HG02884 (cell line): ENCODE measurements at regions not wholly inside any gene's neighbourhood (a gene's known extent, or its start where the extent isn't known, plus 50 kb on each side); places are given as distances from the start of the nearest gene placed in this dataset.

ENCODE experiments used
- ATAC-seq: cut with Tn5 transposase; IDR thresholded peaks from one replicate; pipeline ENCODE4 v1.9.1; 2021; ENCODE audit warnings: mild to moderate bottlenecking, moderate library complexity; ENCODE audit not compliant: unreplicated experiment

DNA sequence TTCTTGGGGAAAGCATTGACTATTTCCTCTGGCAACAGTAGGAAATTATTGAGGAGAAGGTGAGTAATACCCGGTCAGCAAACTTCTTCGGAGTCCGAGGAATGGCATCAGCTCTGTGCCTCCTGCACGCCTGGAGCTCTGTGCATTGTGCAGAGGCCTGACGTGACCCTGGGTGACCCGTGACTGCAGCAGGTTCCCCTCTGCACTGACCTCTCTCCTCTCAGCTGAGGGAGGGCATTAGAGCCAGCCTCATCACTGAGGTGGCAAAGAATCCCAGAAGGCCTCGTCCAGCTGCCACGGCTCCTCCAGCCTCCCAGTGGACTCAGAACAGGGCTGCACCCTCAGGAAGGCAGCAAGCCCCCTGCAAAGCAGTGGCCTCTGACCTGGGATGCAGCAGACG is 502.9 kb downstream of the CD83 start:
- ATAC-seq = no peak

- ATAC-seq = no peak
Observed at GRCh38 chr6:14621518-14621917, 503.9 kb downstream of the CD83 start.

DNA sequence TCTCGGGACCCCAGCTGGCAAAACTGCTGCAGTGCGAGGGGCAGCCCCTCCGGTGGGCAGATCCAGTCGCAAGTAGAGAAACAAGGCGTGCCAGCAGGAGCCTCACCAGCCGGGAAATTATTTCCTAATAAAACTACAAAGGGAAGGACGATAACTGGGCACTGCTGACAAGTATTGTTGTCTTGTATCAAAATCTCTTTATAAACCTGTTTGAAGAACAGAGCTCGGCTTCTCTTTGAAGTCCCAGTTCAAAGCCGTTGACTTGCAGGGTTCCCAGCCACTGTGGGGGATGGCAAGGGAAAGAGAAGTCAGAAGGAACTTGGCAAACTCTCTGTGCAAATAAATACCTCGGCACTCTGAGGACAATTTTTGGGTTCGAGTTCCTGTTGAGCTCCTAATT is 504.5 kb downstream of the CD83 start:
- ATAC-seq = no peak

DNA sequence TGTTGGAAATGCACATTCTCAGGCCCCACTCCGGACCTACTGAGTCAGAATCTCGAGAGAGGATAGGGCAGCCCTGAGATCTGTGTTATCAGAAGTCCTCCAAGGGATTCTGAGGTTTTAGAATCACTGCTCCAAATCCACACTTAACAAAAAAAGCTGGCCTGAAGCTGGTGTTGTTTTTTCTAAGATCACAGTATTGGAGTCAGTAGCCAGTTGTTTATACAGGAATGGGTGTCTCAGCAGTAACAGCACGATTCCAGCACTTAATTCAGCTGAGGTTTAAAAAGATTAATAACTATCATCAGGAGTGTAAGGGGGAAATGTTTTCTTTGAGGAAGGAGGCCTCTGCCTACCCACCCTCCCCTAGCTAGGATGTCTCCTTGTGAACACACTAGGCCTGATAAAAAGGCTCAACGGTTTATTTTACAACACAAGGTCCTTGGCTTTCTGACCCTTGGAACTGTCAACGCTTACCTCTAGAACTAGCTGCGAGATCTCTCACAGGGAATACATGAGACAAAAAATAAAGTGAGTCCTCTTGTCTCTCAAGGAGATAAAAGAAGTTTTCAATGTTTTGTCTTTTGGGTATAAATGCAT is 505.4 kb downstream of the CD83 start:
- ATAC-seq = no peak

- ATAC-seq = no peak
Observed at GRCh38 chr6:14625173-14625895, 507.8 kb downstream of the CD83 start.

GRCh38 chr6:14626556-14626955 is 509.0 kb downstream of the CD83 start:
- no peak for ATAC-seq

DNA sequence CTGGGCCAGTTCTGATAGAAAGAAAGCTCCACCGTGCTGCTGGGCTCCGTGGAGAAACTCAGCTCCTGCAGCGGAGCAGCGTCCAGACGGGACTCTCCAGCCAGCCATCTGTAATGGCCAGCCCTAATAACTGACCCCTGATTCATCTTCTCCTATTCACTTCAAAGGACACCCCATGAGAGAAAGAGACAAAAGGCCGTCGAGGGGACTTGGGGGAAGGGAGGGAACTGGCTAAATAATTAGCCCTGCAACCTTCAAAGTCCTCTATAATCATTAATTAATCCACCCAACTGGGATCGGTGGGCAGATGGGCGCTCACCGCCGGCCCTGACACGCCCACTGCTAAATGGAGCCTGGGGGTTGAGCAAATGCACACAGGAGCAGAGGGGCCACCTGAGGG is 512.4 kb downstream of the CD83 start:
- no peak for ATAC-seq

DNA sequence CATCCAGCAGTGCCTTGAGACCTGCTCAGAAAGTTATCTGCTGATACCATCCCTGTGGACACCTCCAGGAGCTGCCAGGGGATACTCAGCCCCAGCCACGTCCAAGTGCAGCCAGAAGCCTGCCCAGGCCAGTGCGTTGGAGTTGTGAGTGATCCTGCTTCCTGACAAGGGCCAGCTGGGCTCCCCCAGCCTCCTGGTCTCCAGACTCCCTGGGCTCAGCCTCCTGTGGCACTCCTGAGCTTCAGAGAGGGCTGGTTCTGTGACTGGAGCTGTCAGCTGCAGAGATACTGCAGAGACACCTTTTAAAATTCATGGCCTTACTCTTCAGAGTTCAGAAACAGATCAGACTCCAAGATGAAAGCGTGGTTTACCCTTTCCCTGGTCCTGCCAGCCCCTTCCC is 515.9 kb downstream of the CD83 start:
- ATAC-seq = no peak

DNA sequence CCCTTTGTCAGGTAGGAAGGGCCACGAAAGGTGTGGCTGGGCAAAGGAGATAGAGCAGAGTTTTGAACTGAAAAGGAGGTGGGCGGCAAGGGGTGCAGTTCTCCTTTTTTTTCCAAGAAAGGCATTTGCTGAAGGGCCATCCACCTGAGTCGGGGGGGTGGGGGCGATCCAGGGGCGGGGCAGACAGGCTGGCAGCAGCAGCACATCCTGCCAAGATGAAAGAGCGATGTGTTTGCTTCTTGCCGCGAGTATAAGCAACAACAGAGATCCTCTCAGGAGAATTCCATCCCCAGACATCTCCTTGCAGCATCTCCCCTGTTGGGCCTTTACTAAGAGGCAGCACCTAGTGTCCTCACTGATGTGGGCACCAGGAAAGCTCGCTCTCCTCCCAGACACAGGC is 516.5 kb downstream of the CD83 start:
- ATAC-seq = no peak

DNA sequence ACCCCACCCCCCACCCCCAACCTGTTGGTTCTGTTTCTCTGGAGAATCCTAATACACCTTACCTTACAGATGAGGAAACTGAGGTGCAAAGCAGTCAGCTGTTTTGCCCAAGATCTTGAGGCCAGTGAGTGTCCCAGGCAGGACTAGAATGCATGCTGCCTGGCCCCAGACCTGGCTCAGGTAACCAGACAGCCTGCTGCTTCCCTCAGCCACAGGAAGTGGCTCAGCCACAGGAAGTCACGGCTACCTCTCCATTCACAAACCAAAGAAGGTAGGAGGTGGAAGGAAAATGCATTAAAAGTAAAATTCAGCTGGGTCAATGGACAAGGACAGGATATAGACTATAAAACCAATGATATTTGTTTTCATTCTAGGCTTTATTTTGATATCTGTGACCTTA is 517.6 kb downstream of the CD83 start:
- no peak for ATAC-seq

GRCh38 chr6:14635934-14636591 is 518.5 kb downstream of the CD83 start:
- no peak for ATAC-seq

- no peak for ATAC-seq
Observed at GRCh38 chr6:14638435-14638905, 520.9 kb downstream of the CD83 start.

- ATAC-seq = no peak
Observed at GRCh38 chr6:14638906-14639761, 521.6 kb downstream of the CD83 start.

DNA sequence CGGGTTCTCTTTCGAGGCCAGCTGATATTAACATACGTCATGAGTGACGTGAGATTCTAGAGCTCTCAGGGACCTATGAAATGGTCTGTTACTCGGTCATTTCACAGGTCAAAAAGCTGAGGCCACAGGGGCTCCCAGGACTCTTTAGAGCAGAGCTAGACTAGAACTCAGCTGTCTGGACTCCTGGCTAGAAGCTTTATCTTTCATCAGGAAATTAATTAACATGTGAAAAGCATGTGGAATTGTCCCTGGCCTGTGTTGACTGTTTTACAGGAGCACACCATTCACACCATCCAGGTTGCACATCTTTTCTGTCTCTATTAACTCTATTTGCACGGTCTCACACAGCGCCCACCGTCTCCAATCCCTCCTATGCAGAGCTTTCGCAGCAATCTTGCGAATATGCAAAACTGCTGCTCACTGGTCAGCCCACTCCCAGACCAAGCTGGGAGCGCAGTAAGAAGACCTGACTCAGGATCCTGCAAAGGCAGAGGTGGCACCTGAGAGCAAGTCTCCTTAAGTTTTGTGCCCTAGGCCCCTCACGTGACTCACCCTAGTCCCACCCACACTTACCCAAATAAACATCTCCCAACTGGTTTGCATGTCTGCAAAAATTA is 522.5 kb downstream of the CD83 start:
- no peak for ATAC-seq

DNA sequence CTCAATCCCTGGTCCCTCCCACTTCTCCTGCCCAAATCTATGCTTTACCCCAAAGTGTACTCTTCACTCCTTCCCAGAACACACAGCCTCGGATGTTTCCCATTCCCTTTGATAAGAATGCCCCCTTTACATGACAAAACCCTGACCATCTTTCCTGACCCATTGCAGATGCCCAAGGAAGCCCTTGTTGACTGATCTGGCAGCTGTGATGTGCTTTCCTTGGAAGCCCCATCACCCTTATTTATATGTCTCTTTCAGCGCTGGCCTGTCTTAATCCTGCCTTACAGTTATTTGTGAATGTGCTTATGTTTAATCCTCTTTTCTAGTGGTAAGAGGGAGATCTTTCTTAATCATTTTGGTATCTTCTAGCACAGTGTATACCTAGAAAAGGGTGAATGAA is 523.1 kb downstream of the CD83 start:
- no peak for ATAC-seq

DNA sequence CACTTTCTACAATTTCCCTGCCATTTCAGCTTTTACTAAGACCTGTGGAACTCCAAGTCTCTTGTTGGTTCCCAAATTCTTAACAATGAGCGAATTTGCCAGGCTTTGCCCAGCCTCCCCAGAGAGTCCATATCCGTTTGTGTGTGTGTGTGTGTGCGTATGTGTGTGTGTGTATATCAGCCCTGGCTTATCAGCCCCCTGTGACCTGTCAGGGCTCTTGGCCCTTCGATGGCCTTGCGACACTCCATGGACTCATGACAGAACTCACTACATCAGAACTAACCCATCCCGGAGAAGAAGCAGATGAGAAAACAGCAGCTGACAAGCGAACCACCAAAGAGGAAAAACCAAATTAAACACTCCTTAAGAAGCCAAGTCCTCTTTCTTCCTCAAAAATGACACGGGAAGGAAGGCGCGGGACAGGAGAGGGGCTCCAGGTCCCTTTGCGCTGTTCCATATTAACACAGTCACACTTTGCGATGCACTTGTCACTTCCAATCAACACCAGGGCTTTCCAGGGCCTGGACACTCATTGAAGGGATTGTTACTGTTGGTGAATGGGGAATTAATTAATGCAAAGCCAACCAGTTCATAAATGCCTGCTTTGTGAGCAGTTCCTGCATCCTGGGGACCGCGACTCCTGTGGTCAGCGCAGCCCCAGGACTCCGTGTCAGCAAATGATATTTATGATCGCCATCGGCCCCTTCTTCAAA is 524.0 kb downstream of the CD83 start:
- no peak for ATAC-seq

GRCh38 chr6:14642136-14642505 is 524.5 kb downstream of the CD83 start:
- ATAC-seq = no peak

DNA sequence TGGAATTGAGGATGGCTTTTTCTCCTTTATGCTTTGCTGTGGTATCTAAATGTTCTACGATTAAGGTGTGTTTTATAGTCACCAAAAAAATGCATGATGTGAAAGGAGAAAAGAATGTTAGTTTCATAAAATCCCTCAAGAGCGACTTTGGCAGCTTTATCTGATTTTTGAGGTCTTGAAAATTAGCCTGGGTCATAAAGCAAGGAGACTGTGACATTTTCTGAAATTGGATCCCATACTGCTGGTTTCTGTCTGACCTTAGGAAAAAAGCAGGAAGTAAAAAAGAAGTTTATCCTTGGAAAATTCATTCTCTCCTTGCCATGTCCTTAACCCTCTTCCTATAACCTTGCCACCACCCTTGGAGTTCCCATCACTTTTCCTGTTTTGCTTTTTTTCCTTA is 525.3 kb downstream of the CD83 start:
- ATAC-seq = no peak

DNA sequence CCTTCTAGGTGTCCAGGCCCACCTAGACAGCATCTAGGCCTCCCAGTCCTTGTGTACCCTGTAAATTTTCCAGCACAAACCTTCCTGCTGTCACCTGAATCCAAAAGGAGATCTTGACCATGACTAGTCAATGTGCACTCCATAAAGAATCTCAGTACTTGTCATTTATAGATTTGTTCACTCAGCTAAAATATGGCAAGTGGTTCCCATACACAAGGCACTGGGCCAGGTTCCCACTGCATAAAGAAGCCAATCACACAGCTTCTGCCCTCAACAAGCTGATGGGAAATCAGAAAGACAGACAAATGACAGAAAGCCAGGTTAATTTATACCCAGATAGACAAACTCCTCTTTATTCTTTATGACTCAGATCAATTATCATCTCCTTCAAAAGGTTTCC is 526.8 kb downstream of the CD83 start:
- no peak for ATAC-seq

DNA sequence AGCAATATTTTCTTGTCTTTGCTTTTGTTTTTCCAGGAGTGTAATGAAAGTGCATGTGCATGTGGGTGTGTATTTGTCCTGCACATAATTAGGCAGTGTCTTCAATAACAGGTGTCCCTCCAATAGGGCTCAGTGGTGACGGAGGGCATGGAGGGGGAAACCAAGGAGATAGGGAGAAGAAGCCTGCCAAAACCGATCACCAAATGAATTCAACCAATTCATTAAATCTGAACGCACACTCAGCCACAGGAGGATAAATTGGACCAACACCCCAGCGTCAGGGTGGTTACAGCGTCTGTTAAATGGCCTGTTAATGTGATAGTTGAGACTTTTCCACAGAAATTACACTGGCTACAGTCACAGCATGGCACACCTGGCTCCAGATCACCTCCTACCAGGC is 527.6 kb downstream of the CD83 start:
- no peak for ATAC-seq
